Stomach (tissue), 8 donors: ENCODE measurements at regions not wholly inside any gene's neighbourhood (a gene's known extent, or its start where the extent isn't known, plus 50 kb on each side); places are given as distances from the start of the nearest gene placed in this dataset.

Experiments used
- DNase-seq, 2 donors: peaks; one replicate each; pipeline versions ENCODE4 v3.0.0 to v3.0.0-alpha.2; 2013 to 2019
- H3K27ac ChIP-seq, 5 donors: fragments of 200-600 bp in 4 of 5; sonication (generic) in 4 of 5; one replicate each; pipeline ENCODE4 v1.5.1; 2013 to 2019; ENCODE audit warnings: mild to moderate bottlenecking in 1 of 5, moderate library complexity in 1 of 5
- H3K27me3 ChIP-seq, 3 donors: fragments of 200-600 bp; sonication (generic); one replicate each; pipeline ENCODE4 v1.5.1; 2017 to 2019; ENCODE audit warnings: mixed run types in 1 of 3
- H3K36me3 ChIP-seq, 4 donors: fragments of 200-600 bp; sonication (generic); 1 replicate in 3 of 4; 2 replicates in 1 of 4; pipeline ENCODE4 v1.5.1; 2016 to 2019
- H3K4me1 ChIP-seq, 4 donors: fragments of 200-600 bp; sonication (generic); one replicate each; pipeline ENCODE4 v1.5.1; 2016 to 2019
- H3K4me3 ChIP-seq, 4 donors: fragments of 200-600 bp; sonication (generic) in 3 of 4; one replicate each; pipeline ENCODE4 v1.5.1; 2016 to 2019; ENCODE audit warnings: mild to moderate bottlenecking in 1 of 4
- H3K9me3 ChIP-seq, 4 donors: fragments of 200-600 bp; sonication (generic); one replicate each; pipeline ENCODE4 v1.5.1; 2016 to 2019
- EP300 ChIP-seq: sonication (generic); formaldehyde crosslinking; IDR thresholded peaks from one replicate; pipeline ENCODE4 v1.6.1; 2017; ENCODE audit warnings: antibody characterized with exemption
- POLR2A ChIP-seq, 4 donors: fragments of 450-650 bp; IDR thresholded peaks; one replicate each; pipeline ENCODE4 v1.6.1; 2016; ENCODE audit warnings: antibody characterized with exemption in 4 of 4, control low read depth in 2 of 4, mild to moderate bottlenecking in 1 of 4, moderate library complexity in 1 of 4
- POLR2AphosphoS5 ChIP-seq, 3 donors: sonication (generic); formaldehyde crosslinking; IDR thresholded peaks; one replicate each; pipeline ENCODE4 v1.6.1; 2016; ENCODE audit warnings: antibody characterized with exemption in 3 of 3
- WGBS, 5 donors: extraction: QIAGEN DNeasy Blood & Tissue Kit in 3 of 5; methylation state at CpG; one replicate each; pipeline versions ENCODE4 v1.1.5 to v1.1.7; 2013 to 2018; 5-methylcytosine and 5-hydroxymethylcytosine counted together
- intact Hi-C: fragments of 100-400 bp; cut with DNase I; formaldehyde crosslinking; loops from one replicate; pipeline ENCODE4 v1.15.1; 2023; ENCODE audit warnings: low total_unique reads
- TF ChIP-seq, protein P1 (sequence below), 7 experiments: fragments of 450-650 bp in 4 of 7; fragments of 200-600 bp in 3 of 7; sonication (generic) in 3 of 7; IDR thresholded peaks; one replicate each; pipeline ENCODE4 v1.5.1; 2016 to 2019; ENCODE audit warnings: antibody characterized with exemption in 7 of 7, control low read depth in 2 of 7, mild to moderate bottlenecking in 1 of 7
- donor health status: healthy with polysubstance abuse.
- donor health status: Bipolar disorder and iron deficiency.
- donor health status: healthy.

DNA sequence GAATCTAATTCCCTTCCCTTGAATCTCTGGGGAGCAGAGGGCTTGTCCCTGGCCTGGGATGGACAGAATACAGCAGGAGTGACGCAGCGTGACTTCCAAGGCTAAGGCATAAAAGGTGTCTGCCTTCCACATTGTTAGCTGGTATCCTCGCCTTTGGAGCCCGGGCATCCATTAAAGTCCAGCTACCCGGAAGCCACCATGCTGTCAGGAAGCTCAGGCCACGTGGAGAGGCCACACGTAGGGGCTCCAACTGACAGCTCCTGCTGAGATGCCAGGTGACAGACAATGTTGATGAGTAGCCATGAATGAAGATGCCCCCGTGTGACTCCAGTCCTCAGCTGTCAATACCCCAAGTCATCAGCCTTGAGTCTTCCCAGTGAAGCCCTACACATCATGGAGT, 99.9 kb downstream of the OAT start:
- Histone ChIP-seq H3K36me3 (no peaks in the 10 kb centered on the region), H3K27me3 (no peaks in the 10 kb centered on the region), H3K4me1 (no peaks in the 10 kb centered on the region), H3K9me3 (no peaks in the 10 kb centered on the region), H3K4me3 (no peak overlapping the region), H3K27ac (no peak overlapping the region)
- intact Hi-C loops: no loop called here
- no peak for TF ChIP-seq EP300
- no peak for TF ChIP-seq POLR2AphosphoS5 (IDR thresholded peaks at IDR 0.05)
- TF ChIP-seq, protein P1, sequence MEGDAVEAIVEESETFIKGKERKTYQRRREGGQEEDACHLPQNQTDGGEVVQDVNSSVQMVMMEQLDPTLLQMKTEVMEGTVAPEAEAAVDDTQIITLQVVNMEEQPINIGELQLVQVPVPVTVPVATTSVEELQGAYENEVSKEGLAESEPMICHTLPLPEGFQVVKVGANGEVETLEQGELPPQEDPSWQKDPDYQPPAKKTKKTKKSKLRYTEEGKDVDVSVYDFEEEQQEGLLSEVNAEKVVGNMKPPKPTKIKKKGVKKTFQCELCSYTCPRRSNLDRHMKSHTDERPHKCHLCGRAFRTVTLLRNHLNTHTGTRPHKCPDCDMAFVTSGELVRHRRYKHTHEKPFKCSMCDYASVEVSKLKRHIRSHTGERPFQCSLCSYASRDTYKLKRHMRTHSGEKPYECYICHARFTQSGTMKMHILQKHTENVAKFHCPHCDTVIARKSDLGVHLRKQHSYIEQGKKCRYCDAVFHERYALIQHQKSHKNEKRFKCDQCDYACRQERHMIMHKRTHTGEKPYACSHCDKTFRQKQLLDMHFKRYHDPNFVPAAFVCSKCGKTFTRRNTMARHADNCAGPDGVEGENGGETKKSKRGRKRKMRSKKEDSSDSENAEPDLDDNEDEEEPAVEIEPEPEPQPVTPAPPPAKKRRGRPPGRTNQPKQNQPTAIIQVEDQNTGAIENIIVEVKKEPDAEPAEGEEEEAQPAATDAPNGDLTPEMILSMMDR (IDR thresholded peaks at IDR 0.05): no peak
- no peak for TF ChIP-seq POLR2A (IDR thresholded peaks at IDR 0.05)
- no peak for DNase-seq
- WGBS, 5 donors: 84 to 92% (median 89%) methylated on average over 5 to 8 of the region's 8 CpGs

DNA sequence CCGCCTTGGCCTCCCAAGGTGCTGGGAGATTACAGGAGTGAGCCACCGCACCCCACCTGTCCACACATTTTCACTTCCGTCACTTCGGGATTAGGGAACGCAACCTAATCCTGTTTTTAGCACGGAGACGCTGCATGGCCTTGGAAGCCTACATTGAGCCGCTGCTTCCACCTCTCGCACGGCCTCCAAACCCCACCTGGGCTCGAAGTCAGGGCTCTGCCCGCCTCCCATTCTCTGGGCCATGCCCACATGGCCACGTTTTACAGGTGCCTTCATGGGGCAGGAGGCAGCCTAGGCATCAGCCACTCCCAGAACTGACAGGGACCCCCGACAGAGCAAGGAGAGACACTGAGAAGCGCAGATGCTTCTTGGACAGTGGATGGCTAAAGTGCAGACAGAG, 100.6 kb downstream of the OAT start:
- Histone ChIP-seq H3K27ac (no peak overlapping the region), H3K27me3 (no peaks in the 10 kb centered on the region), H3K9me3 (no peaks in the 10 kb centered on the region), H3K36me3 (no peaks in the 10 kb centered on the region), H3K4me1 (no peaks in the 10 kb centered on the region), H3K4me3 (no peak overlapping the region)
- DNase-seq: peak in 1 of 2 donors; percentile 14
- intact Hi-C loops: no loop called here
- TF ChIP-seq POLR2AphosphoS5 (IDR thresholded peaks at IDR 0.05) (no peak), POLR2A (IDR thresholded peaks at IDR 0.05) (no peak), EP300 (no peak)
- TF ChIP-seq, protein P1 (IDR thresholded peaks at IDR 0.05): no peak
- WGBS, 5 donors: 77 to 92% (median 82%) methylated on average over 15 of the region's 15 CpGs

DNA sequence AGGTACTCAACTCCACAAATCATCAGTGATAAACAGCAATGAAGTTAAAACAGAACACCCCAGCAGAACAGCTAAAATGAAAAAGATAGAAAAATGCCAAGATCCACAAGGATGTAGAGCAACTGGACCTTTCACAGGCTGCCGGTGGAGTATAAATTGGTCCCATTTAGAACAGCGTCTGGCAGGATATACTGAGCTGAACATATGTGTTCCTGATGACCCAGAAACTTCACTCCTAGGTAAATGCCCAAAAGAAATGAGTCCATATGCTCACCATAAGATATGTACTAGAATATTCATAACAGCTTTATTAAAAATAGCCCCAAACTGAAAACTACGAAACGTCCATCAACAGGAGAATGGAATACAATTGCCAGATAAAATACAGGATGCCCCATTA, 102.4 kb downstream of the OAT start:
- no peak for DNase-seq
- Histone ChIP-seq H3K36me3 (no peaks in the 10 kb centered on the region), H3K9me3 (no peaks in the 10 kb centered on the region), H3K4me1 (no peaks in the 10 kb centered on the region), H3K27ac (no peak overlapping the region), H3K27me3 (no peaks in the 10 kb centered on the region), H3K4me3 (no peak overlapping the region)
- 82 to 89% (median 88%) methylated on average over 4 of the region's 4 CpGs for WGBS, 5 donors
- intact Hi-C loops: no loop called here
- TF ChIP-seq POLR2AphosphoS5 (IDR thresholded peaks at IDR 0.05) (no peak), POLR2A (IDR thresholded peaks at IDR 0.05) (no peak), EP300 (no peak)
- TF ChIP-seq, protein P1 (IDR thresholded peaks at IDR 0.05): no peak

DNA sequence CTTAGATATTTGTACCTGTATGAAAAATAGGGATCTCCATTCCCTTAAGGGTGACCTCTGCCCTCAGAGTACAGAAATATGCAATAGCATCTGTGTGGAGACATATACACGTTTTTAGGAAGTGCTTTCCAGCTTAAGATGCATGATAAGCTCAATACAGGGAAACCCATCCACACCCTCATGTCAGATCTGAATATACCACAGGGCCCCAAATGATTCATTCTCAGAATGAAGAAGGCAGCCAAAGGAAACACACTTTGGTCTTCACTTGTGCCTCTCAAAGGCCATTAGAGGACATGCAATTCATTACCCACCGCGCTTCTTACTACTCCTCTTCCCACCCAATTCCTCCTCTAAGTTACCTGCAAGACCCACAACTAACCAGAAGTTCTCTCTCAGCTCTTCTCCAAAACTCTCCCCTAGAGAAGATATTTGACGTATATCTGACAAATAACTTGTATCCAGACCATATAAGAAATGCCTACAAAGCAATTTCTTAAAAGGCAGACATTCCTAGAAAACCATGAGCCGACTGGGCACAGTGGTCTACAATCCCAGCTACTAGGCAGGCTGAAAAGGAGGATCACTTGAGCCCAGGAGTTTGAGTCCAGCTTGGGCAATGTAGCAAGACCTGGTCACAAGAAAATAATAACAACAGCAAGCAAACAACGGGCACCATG, 103.0 kb downstream of the OAT start:
- TF ChIP-seq POLR2A (IDR thresholded peaks at IDR 0.05) (no peak), EP300 (no peak), POLR2AphosphoS5 (IDR thresholded peaks at IDR 0.05) (no peak)
- TF ChIP-seq, protein P1 (IDR thresholded peaks at IDR 0.05): no peak
- intact Hi-C loops: no loop called here
- WGBS, 5 donors: 61 to 70% (median 64%) methylated on average over 6 of the region's 6 CpGs

More for the DNA sequence above, 103.0 kb downstream of the OAT start:
- Histone ChIP-seq H3K4me1 (no peaks in the 10 kb centered on the region), H3K27ac (no peak overlapping the region), H3K27me3 (no peaks in the 10 kb centered on the region), H3K36me3 (no peaks in the 10 kb centered on the region), H3K4me3 (no peak overlapping the region), H3K9me3 (no peaks in the 10 kb centered on the region)
- no peak for DNase-seq
